Gastroesophageal sphincter (tissue), 4 donors: ENCODE measurements at regions not wholly inside any gene's neighbourhood (a gene's known extent, or its start where the extent isn't known, plus 50 kb on each side); places are given as distances from the start of the nearest gene placed in this dataset.

Experiments
- ATAC-seq: fragments of 150-250 bp; one replicate; pipeline ENCODE4 v1.9.1; 2016; ENCODE audit warnings: mild to moderate bottlenecking, moderate library complexity
- H3K27ac ChIP-seq, 4 donors: fragments of 200-600 bp; sonication (generic) in 3 of 4; 1 replicate in 3 of 4; 2 replicates in 1 of 4; pipeline ENCODE4 v1.5.1; 2016 to 2019
- H3K27me3 ChIP-seq: fragments of 200-600 bp; sonication (generic); one replicate; pipeline ENCODE4 v1.5.1; 2019
- H3K36me3 ChIP-seq, 2 donors: fragments of 200-600 bp; sonication (generic); one replicate each; pipeline ENCODE4 v1.5.1; 2019; ENCODE audit warnings: control low read depth in 1 of 2
- H3K4me1 ChIP-seq, 3 donors: fragments of 200-600 bp; sonication (generic); 1 replicate in 2 of 3; 2 replicates in 1 of 3; pipeline ENCODE4 v1.5.1; 2016 to 2019; ENCODE audit warnings: control low read depth in 2 of 3
- H3K4me3 ChIP-seq, 2 donors: fragments of 200-600 bp; sonication (generic); one replicate each; pipeline ENCODE4 v1.5.1; 2019; ENCODE audit warnings: mild to moderate bottlenecking in 1 of 2, moderate library complexity in 1 of 2
- H3K9me3 ChIP-seq, 3 donors: fragments of 200-600 bp; sonication (generic); one replicate each; pipeline ENCODE4 v1.5.1; 2017 to 2019; ENCODE audit warnings: control low read depth in 2 of 3
- CTCF ChIP-seq, 4 experiments: fragments of 200-600 bp in 2 of 4; fragments of 450-650 bp in 2 of 4; sonication (generic) in 1 of 4; IDR thresholded peaks; one replicate each; pipeline ENCODE4 v1.5.1; 2017 to 2019; ENCODE audit warnings: antibody characterized with exemption in 4 of 4, mild to moderate bottlenecking in 2 of 4, moderate library complexity in 2 of 4
- EP300 ChIP-seq: sonication (generic); formaldehyde crosslinking; IDR thresholded peaks from one replicate; pipeline ENCODE4 v1.6.1; 2017; ENCODE audit warnings: antibody characterized with exemption, mild to moderate bottlenecking
- POLR2A ChIP-seq, 2 donors: fragments of 450-650 bp; IDR thresholded peaks; one replicate each; pipeline ENCODE4 v1.6.1; 2017; ENCODE audit warnings: antibody characterized with exemption in 2 of 2, mild to moderate bottlenecking in 2 of 2, moderate library complexity in 1 of 2
- POLR2AphosphoS5 ChIP-seq: sonication (generic); formaldehyde crosslinking; IDR thresholded peaks from one replicate; pipeline ENCODE4 v1.6.1; 2017; ENCODE audit warnings: antibody characterized with exemption
- WGBS, 2 donors: methylation state at CpG; one replicate each; pipeline ENCODE4 v1.1.5; 2018; ENCODE audit warnings: low coverage in 1 of 2; 5-methylcytosine and 5-hydroxymethylcytosine counted together

- H3K27me3 ChIP-seq = no peaks in the 10 kb centered on the region
- H3K4me3 ChIP-seq = no peak overlapping the region
- TF ChIP-seq EP300 = no peak
- no peak for TF ChIP-seq POLR2AphosphoS5
- no peak for TF ChIP-seq CTCF (IDR thresholded peaks at IDR 0.05)
- TF ChIP-seq POLR2A (IDR thresholded peaks at IDR 0.05) = no peak
- H3K9me3 ChIP-seq = no peaks in the 10 kb centered on the region
- H3K27ac ChIP-seq = no peak overlapping the region
- 68 to 70% methylated on average over 1 of the region's 1 CpG for WGBS, 2 donors
- no peak for ATAC-seq
- H3K4me1 ChIP-seq = no peaks in the 10 kb centered on the region
- no peaks in the 10 kb centered on the region for H3K36me3 ChIP-seq
Measured at GRCh38 chr10:52514481-52514880, 200.4 kb downstream of the DKK1 start.

GRCh38 chr10:52517012-52517411 lies 202.9 kb downstream of the DKK1 start:
- no peak for TF ChIP-seq EP300
- TF ChIP-seq CTCF (IDR thresholded peaks at IDR 0.05) = no peak
- TF ChIP-seq POLR2A (IDR thresholded peaks at IDR 0.05) = no peak
- no peak for TF ChIP-seq POLR2AphosphoS5
- Histone ChIP-seq H3K4me1 (no peaks in the 10 kb centered on the region), H3K27ac (no peak overlapping the region), H3K4me3 (no peak overlapping the region), H3K27me3 (no peaks in the 10 kb centered on the region), H3K9me3 (no peaks in the 10 kb centered on the region), H3K36me3 (no peaks in the 10 kb centered on the region)
- WGBS, 2 donors = 45 to 57% methylated on average over 2 of the region's 2 CpGs
- no peak for ATAC-seq

- ATAC-seq = no peak
- TF ChIP-seq CTCF (IDR thresholded peaks at IDR 0.05) (no peak), POLR2A (IDR thresholded peaks at IDR 0.05) (no peak)
- Histone ChIP-seq H3K4me1 (no peaks in the 10 kb centered on the region), H3K27ac (no peak overlapping the region), H3K36me3 (no peaks in the 10 kb centered on the region), H3K4me3 (no peak overlapping the region), H3K27me3 (no peaks in the 10 kb centered on the region), H3K9me3 (no peaks in the 10 kb centered on the region)
Measured at GRCh38 chr10:52523696-52524095, 209.6 kb downstream of the DKK1 start.

GRCh38 chr10:52525761-52526160 lies 211.7 kb downstream of the DKK1 start:
- 58 to 75% methylated on average over 2 of the region's 2 CpGs for WGBS, 2 donors
- Histone ChIP-seq H3K27ac (no peak overlapping the region), H3K4me3 (no peak overlapping the region), H3K4me1 (no peaks in the 10 kb centered on the region), H3K27me3 (no peaks in the 10 kb centered on the region), H3K36me3 (no peaks in the 10 kb centered on the region), H3K9me3 (no peaks in the 10 kb centered on the region)
- no peak for ATAC-seq
- no peak for TF ChIP-seq CTCF (IDR thresholded peaks at IDR 0.05)
- TF ChIP-seq POLR2AphosphoS5 = no peak

- no peak for TF ChIP-seq CTCF (IDR thresholded peaks at IDR 0.05)
- TF ChIP-seq EP300 = no peak
- no peak for TF ChIP-seq POLR2AphosphoS5
- TF ChIP-seq POLR2A (IDR thresholded peaks at IDR 0.05) = no peak
- WGBS, 2 donors = 0 to 19% methylated on average over 1 of the region's 1 CpG
- no peak overlapping the region for H3K4me3 ChIP-seq
- no peak for ATAC-seq
- H3K9me3 ChIP-seq = no peaks in the 10 kb centered on the region
- no peaks in the 10 kb centered on the region for H3K27me3 ChIP-seq
- no peak overlapping the region for H3K27ac ChIP-seq
- H3K36me3 ChIP-seq = no peaks in the 10 kb centered on the region
- no peaks in the 10 kb centered on the region for H3K4me1 ChIP-seq
Measured at GRCh38 chr10:52526251-52526823, 212.3 kb downstream of the DKK1 start.
